ENCODE measurements at regions not wholly inside any gene's neighbourhood (a gene's known extent, or its start where the extent isn't known, plus 50 kb on each side); places are given as distances from the start of the nearest gene placed in this dataset.

GRCh38 chr16:65775829-65776228, 590.7 kb upstream of the CDH5 start:
- no peak for DNase-seq
- Mint-ChIP-seq H3K4me1 (ENCODE audit: low read depth) (no peaks in the 10 kb centered on the region; the same call in 1 of the 2 replicates), H3K4me3 (no peak overlapping the region), H3K9me3 (peaks cover 14% of the 10 kb centered on the region), H3K27ac (no peak overlapping the region), H3K36me3 (ENCODE audit: low read depth) (peaks cover 8% of the 10 kb centered on the region; the same call in 1 of the 2 replicates), H3K27me3 (ENCODE audit: insufficient read depth) (peaks cover 8% of the 10 kb centered on the region)
- TF ChIP-seq CTCF (IDR thresholded peaks at IDR 0.05): no peak

- Mint-ChIP-seq H3K9me3 (peaks cover 14% of the 10 kb centered on the region), H3K27ac (no peak overlapping the region), H3K27me3 (ENCODE audit: insufficient read depth) (peaks cover 8% of the 10 kb centered on the region), H3K36me3 (ENCODE audit: low read depth) (peaks cover 20% of the 10 kb centered on the region; the same call in 1 of the 2 replicates), H3K4me1 (ENCODE audit: low read depth) (peaks cover 4% of the 10 kb centered on the region), H3K4me3 (no peak overlapping the region)
- no peak for DNase-seq
- no peak for TF ChIP-seq CTCF (IDR thresholded peaks at IDR 0.05)
Measured at GRCh38 chr16:65774350-65774749, 592.1 kb upstream of the CDH5 start.

- DNase-seq: no peak
- Mint-ChIP-seq H3K4me3 (no peak overlapping the region), H3K9me3 (peaks cover 14% of the 10 kb centered on the region), H3K27me3 (ENCODE audit: insufficient read depth) (peaks cover 13% of the 10 kb centered on the region), H3K27ac (no peak overlapping the region), H3K4me1 (ENCODE audit: low read depth) (peaks cover 8% of the 10 kb centered on the region), H3K36me3 (ENCODE audit: low read depth) (peaks cover 20% of the 10 kb centered on the region; the same call in 1 of the 2 replicates)
- no peak for TF ChIP-seq CTCF (IDR thresholded peaks at IDR 0.05)
Measured at GRCh38 chr16:65773301-65773874, 593.1 kb upstream of the CDH5 start.

- peaks cover 13% of the 10 kb centered on the region for H3K27me3 Mint-ChIP-seq (ENCODE audit: insufficient read depth)
- H3K36me3 Mint-ChIP-seq (ENCODE audit: low read depth): peaks cover 17% of the 10 kb centered on the region; the same call in 1 of the 2 replicates
- no peak for DNase-seq
- TF ChIP-seq CTCF (IDR thresholded peaks at IDR 0.05): no peak
- H3K9me3 Mint-ChIP-seq: peaks cover 11% of the 10 kb centered on the region
- H3K27ac Mint-ChIP-seq: no peak overlapping the region
- peaks cover 8% of the 10 kb centered on the region for H3K4me1 Mint-ChIP-seq (ENCODE audit: low read depth)
- no peak overlapping the region for H3K4me3 Mint-ChIP-seq
Measured at GRCh38 chr16:65772134-65772732, 594.3 kb upstream of the CDH5 start.

- peaks cover 13% of the 10 kb centered on the region for H3K27me3 Mint-ChIP-seq (ENCODE audit: insufficient read depth)
- no peak for TF ChIP-seq CTCF (IDR thresholded peaks at IDR 0.05)
- no peak overlapping the region for H3K27ac Mint-ChIP-seq
- H3K9me3 Mint-ChIP-seq: peaks cover 6% of the 10 kb centered on the region
- peaks cover 8% of the 10 kb centered on the region for H3K4me1 Mint-ChIP-seq (ENCODE audit: low read depth)
- no peak for DNase-seq
- peaks cover 13% of the 10 kb centered on the region; the same call in 1 of the 2 replicates for H3K36me3 Mint-ChIP-seq (ENCODE audit: low read depth)
- H3K4me3 Mint-ChIP-seq: no peak overlapping the region
Measured at GRCh38 chr16:65771707-65772106, 594.8 kb upstream of the CDH5 start.
